H9 (cell line): ENCODE measurements at regions not wholly inside any gene's neighbourhood (a gene's known extent, or its start where the extent isn't known, plus 50 kb on each side); places are given as distances from the start of the nearest gene placed in this dataset.

ENCODE experiments used
- DNase-seq: peaks from one replicate; pipeline ENCODE4 v3.0.0-alpha.2; 2017
- H2AFZ ChIP-seq: one replicate; pipeline ENCODE4 v1.6.1; 2013; ENCODE audit warnings: mild to moderate bottlenecking, low read length, control low read depth, moderate library complexity
- H2AK5ac ChIP-seq: 2 replicates; pipeline ENCODE4 v1.6.1; 2013; ENCODE audit warnings: low read length, control low read depth, mixed read lengths; ENCODE audit not compliant: insufficient read length
- H2BK120ac ChIP-seq: one replicate; pipeline ENCODE4 v1.6.1; 2013; ENCODE audit warnings: low read depth, mild to moderate bottlenecking, low read length, control low read depth, inconsistent platforms; ENCODE audit not compliant: poor library complexity, severe bottlenecking
- H2BK12ac ChIP-seq: 2 replicates; pipeline ENCODE4 v1.6.1; 2013; ENCODE audit warnings: low read length, control low read depth, mixed read lengths, low read depth; ENCODE audit not compliant: insufficient read length
- H2BK15ac ChIP-seq: 2 replicates; pipeline ENCODE4 v1.6.1; 2013; ENCODE audit warnings: low read depth, low read length, control low read depth
- H2BK20ac ChIP-seq: one replicate; pipeline ENCODE4 v1.6.1; 2013; ENCODE audit warnings: low read depth, mild to moderate bottlenecking, low read length, control low read depth, inconsistent platforms; ENCODE audit not compliant: poor library complexity, severe bottlenecking
- H2BK5ac ChIP-seq: 2 replicates; pipeline ENCODE4 v1.6.1; 2013; ENCODE audit warnings: low read length, control low read depth, mixed read lengths; ENCODE audit not compliant: insufficient read length
- H3K14ac ChIP-seq: 2 replicates; pipeline ENCODE4 v1.6.1; 2013; ENCODE audit warnings: low read length, control low read depth; ENCODE audit not compliant: insufficient read depth
- H3K18ac ChIP-seq: 2 replicates; pipeline ENCODE4 v1.6.1; 2013; ENCODE audit warnings: low read depth, mild to moderate bottlenecking, mixed read lengths, low read length, control low read depth; ENCODE audit not compliant: insufficient read length
- H3K23ac ChIP-seq: 2 replicates; pipeline ENCODE4 v1.6.1; 2013; ENCODE audit warnings: low read length, control low read depth, mixed read lengths, low read depth; ENCODE audit not compliant: insufficient read length
- H3K23me2 ChIP-seq: 2 replicates; pipeline ENCODE4 v1.6.1; 2013; ENCODE audit warnings: low read depth, mild to moderate bottlenecking, mixed read lengths, low read length, control low read depth; ENCODE audit not compliant: insufficient read length, poor library complexity, severe bottlenecking
- H3K27ac ChIP-seq: 2 replicates; pipeline ENCODE4 v1.5.1; 2013; ENCODE audit warnings: low read length, control low read depth, mixed read lengths, low read depth; ENCODE audit not compliant: insufficient read length
- H3K27me3 ChIP-seq: 2 replicates; pipeline ENCODE4 v1.6.1; 2013; ENCODE audit warnings: low read length, control low read depth, inconsistent platforms; ENCODE audit not compliant: insufficient read depth
- H3K4ac ChIP-seq: 2 replicates; pipeline ENCODE4 v1.6.1; 2013; ENCODE audit warnings: low read depth, mild to moderate bottlenecking, control low read depth, inconsistent platforms, low read length, moderate library complexity
- H3K4me1 ChIP-seq: 2 replicates; pipeline ENCODE4 v1.6.1; 2013; ENCODE audit warnings: low read length, control low read depth, inconsistent platforms; ENCODE audit not compliant: insufficient read depth
- H3K4me2 ChIP-seq: 2 replicates; pipeline ENCODE4 v1.6.1; 2013; ENCODE audit warnings: low read length, control low read depth, mixed read lengths; ENCODE audit not compliant: insufficient read length, insufficient read depth
- H3K56ac ChIP-seq: 2 replicates; pipeline ENCODE4 v1.6.1; 2013; ENCODE audit warnings: low read depth, mild to moderate bottlenecking, mixed read lengths, low read length, control low read depth; ENCODE audit not compliant: insufficient read length
- H3K79me1 ChIP-seq: 2 replicates; pipeline ENCODE4 v1.6.1; 2013; ENCODE audit warnings: low read depth, mild to moderate bottlenecking, moderate library complexity, low read length, control low read depth, inconsistent platforms; ENCODE audit not compliant: insufficient read depth, poor library complexity, severe bottlenecking
- H3K79me2 ChIP-seq: 2 replicates; pipeline ENCODE4 v1.6.1; 2013; ENCODE audit warnings: low read length, control low read depth, inconsistent platforms; ENCODE audit not compliant: insufficient read depth
- H3K9ac ChIP-seq: 2 replicates; pipeline ENCODE4 v1.6.1; 2013; ENCODE audit warnings: low read length, control low read depth, mixed read lengths; ENCODE audit not compliant: insufficient read length; ENCODE audit errors: extremely low read depth
- H3K9me3 ChIP-seq: one replicate; pipeline ENCODE4 v1.6.1; 2013; ENCODE audit warnings: low read depth, low read length, inconsistent platforms; ENCODE audit not compliant: control insufficient read depth
- H3T11ph ChIP-seq: one replicate; pipeline ENCODE4 v1.6.1; 2013; ENCODE audit warnings: mild to moderate bottlenecking, low read length, control low read depth, inconsistent platforms
- H4K20me1 ChIP-seq: one replicate; pipeline ENCODE4 v1.6.1; 2013; ENCODE audit not compliant: control insufficient read depth, insufficient read length, insufficient read depth
- H4K5ac ChIP-seq: 2 replicates; pipeline ENCODE4 v1.6.1; 2013; ENCODE audit warnings: low read depth, mild to moderate bottlenecking, mixed read lengths, low read length, control low read depth; ENCODE audit not compliant: insufficient read length
- H4K8ac ChIP-seq: replicated peaks from 2 replicates; pipeline ENCODE4 v1.6.1; 2013; ENCODE audit warnings: low read length, control low read depth, mixed read lengths, low read depth; ENCODE audit not compliant: insufficient read length
- H4K91ac ChIP-seq: 2 replicates; pipeline ENCODE4 v1.6.1; 2013; ENCODE audit warnings: low read depth, mild to moderate bottlenecking, moderate library complexity, mixed read lengths, low read length, control low read depth; ENCODE audit not compliant: insufficient read length
- H3K27ac Mint-ChIP-seq, 3 experiments: 2 replicates in 2 of 3; 3 replicates in 1 of 3; pipeline ENCODE4 v1.8.0; 2020 to 2021; ENCODE audit warnings: mixed read lengths in 3 of 3, mild to moderate bottlenecking in 1 of 3, moderate library complexity in 1 of 3
- H3K27me3 Mint-ChIP-seq: 2 replicates; pipeline ENCODE4 v1.8.0; 2021; ENCODE audit warnings: low read depth, mild to moderate bottlenecking, moderate library complexity, mixed read lengths
- H3K36me3 Mint-ChIP-seq, 3 experiments: 2 replicates in 2 of 3; 3 replicates in 1 of 3; pipeline ENCODE4 v1.8.0; 2020 to 2021; ENCODE audit warnings: low read depth in 3 of 3, mixed read lengths in 3 of 3; ENCODE audit not compliant: insufficient read depth in 1 of 3
- H3K4me1 Mint-ChIP-seq, 2 experiments: 2 replicates each; pipeline ENCODE4 v1.8.0; 2020; ENCODE audit warnings: mixed read lengths in 2 of 2
- H3K4me3 Mint-ChIP-seq, 2 experiments: 2 replicates in 1 of 2; 3 replicates in 1 of 2; pipeline ENCODE4 v1.8.0; 2020 to 2021; ENCODE audit warnings: mild to moderate bottlenecking in 2 of 2, mixed read lengths in 2 of 2, moderate library complexity in 1 of 2
- H3K9me3 Mint-ChIP-seq, 2 experiments: 2 replicates in 1 of 2; 3 replicates in 1 of 2; pipeline ENCODE4 v1.8.0; 2020; ENCODE audit warnings: mild to moderate bottlenecking in 2 of 2, mixed read lengths in 2 of 2, moderate library complexity in 1 of 2
- CTCF ChIP-seq: fragments of 200-600 bp; sonication (generic); conservative IDR thresholded peaks from 3 replicates; pipeline ENCODE4 v1.8.0; 2021; ENCODE audit warnings: antibody characterized with exemption, mild to moderate bottlenecking
- WGBS: extraction: QIAGEN DNeasy Blood & Tissue Kit; methylation state at CpG from one replicate; pipeline ENCODE4 v1.1.7; 2013; ENCODE audit warnings: missing lambda C conversion rate, low lambda C conversion rate, mixed read lengths; ENCODE audit not compliant: insufficient read length; ENCODE audit errors: extremely low coverage; 5-methylcytosine and 5-hydroxymethylcytosine counted together

- no peaks in the 10 kb centered on the region for H3K23me2 ChIP-seq
- no peak overlapping the region for H3K4me3 Mint-ChIP-seq
- H3K56ac ChIP-seq: no peak overlapping the region
- no peak overlapping the region for H3K14ac ChIP-seq
- H3K36me3 Mint-ChIP-seq: no peaks in the 10 kb centered on the region
- no peak overlapping the region for H3T11ph ChIP-seq
- no peak overlapping the region for H2AFZ ChIP-seq
- no peak overlapping the region for H2BK12ac ChIP-seq
- no peak overlapping the region for H3K4me2 ChIP-seq
- H3K4me1 ChIP-seq: no peaks in the 10 kb centered on the region
- no peak overlapping the region for H4K8ac ChIP-seq
- peaks cover 3% of the 10 kb centered on the region; the same call in 1 of the 2 replicates for H3K27me3 Mint-ChIP-seq
- no peak overlapping the region for H4K5ac ChIP-seq
- H3K79me1 ChIP-seq: no peaks in the 10 kb centered on the region
- H3K9me3 ChIP-seq: no peaks in the 10 kb centered on the region
- H3K18ac ChIP-seq: no peak overlapping the region
- H3K27ac Mint-ChIP-seq: no peak overlapping the region
- no peaks in the 10 kb centered on the region for H3K79me2 ChIP-seq
- H3K9me3 Mint-ChIP-seq: no peaks in the 10 kb centered on the region
- H2BK20ac ChIP-seq: no peak overlapping the region
- no peak overlapping the region for H2AK5ac ChIP-seq
- no peak overlapping the region for H3K23ac ChIP-seq
- no peak for TF ChIP-seq CTCF
- WGBS: no CpG with 5 or more reads among the region's 3 CpGs
- no peaks in the 10 kb centered on the region for H3K27me3 ChIP-seq
- H2BK15ac ChIP-seq: no peak overlapping the region
- H3K9ac ChIP-seq: no peak overlapping the region
- H3K27ac ChIP-seq: no peak overlapping the region
- no peak overlapping the region for H4K91ac ChIP-seq
- H4K20me1 ChIP-seq: no peaks in the 10 kb centered on the region
- DNase-seq: no peak
- H3K4ac ChIP-seq: no peak overlapping the region
- no peaks in the 10 kb centered on the region for H3K4me1 Mint-ChIP-seq
- H2BK120ac ChIP-seq: no peak overlapping the region
- no peak overlapping the region for H2BK5ac ChIP-seq
These were observed 64.8 kb upstream of the NAV2 start for GRCh38 chr11:19647816-19648215.
